ENCODE measurements at regions not wholly inside any gene's neighbourhood (a gene's known extent, or its start where the extent isn't known, plus 50 kb on each side); places are given as distances from the start of the nearest gene placed in this dataset.

DNA sequence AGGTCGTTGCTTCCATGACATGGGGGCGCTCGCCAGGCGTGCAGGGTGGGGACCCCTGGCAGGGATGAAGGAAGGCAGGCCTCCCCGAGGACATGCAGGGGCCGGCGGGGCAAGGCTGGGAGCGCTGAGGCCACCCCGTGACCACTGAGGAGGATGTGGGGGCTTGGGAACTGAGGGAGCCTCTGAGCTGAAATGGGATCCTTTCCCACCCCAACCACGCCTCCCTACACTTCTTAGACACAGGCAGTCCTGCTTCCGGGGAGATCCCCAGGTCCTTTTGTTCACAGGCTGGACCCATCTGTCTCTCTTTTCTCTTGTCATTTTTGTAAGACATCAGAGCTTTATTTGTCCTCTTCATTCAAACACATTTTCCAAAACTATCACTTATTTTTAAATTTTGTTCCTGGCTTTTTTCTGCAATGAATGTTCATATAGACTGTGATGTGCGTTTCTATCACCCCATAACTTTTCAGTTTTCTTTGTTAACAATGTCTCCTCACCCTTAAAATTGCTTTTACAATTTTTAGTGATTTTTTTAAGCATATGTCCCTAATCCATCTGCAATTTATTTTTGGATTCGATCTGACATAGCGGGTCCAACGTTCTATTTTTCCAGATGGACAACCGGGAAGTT, 156.7 kb upstream of the BACE2 start:
- no peaks in the 10 kb centered on the region for H3K9me3 Mint-ChIP-seq
- DNase-seq (ENCODE audit: low spot score in 2 of 2): no peak
- no peak overlapping the region for H3K4me3 Mint-ChIP-seq
- no peak for ATAC-seq
- no peaks in the 10 kb centered on the region for H3K36me3 Mint-ChIP-seq
- no peak overlapping the region for H3K27ac Mint-ChIP-seq
- H3K4me1 Mint-ChIP-seq: no peaks in the 10 kb centered on the region

DNA sequence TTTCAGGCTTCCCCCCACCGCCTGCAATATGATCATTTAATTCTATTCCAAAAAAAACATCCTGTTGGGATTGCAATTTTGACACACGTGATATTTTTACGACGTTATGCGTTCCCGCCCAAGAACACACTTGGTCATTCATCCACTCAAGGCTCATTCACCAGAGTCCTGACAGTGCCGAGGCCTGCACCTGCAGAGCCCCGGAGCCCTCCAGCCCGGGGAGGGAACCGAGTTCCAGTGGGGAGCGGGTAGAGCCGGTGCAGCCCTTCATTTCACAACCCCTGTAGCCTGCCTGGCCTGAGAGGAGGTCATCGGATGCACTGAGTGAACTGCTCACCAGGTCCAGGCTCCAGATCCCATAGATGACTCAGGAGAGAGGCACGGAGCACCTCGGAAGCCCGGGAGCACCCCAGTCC, 156.0 kb upstream of the BACE2 start:
- no peaks in the 10 kb centered on the region for H3K36me3 Mint-ChIP-seq
- no peak for DNase-seq (ENCODE audit: low spot score in 2 of 2)
- H3K9me3 Mint-ChIP-seq: no peaks in the 10 kb centered on the region

DNA sequence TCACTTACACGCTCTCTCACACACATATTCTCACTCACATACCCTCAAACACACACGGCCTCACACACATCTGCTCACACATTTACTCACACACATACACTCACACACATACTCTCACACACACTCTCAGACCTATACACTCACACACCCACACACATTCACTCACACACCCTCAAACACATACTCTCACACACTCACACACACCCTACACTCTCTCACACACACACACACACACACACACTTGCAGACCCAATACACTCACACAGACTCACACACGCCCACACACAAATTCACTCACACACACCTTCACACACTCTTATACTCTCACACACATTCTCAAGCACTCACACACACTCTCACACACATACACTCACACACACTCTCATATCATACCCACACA, 155.5 kb upstream of the BACE2 start:
- ATAC-seq (no peak), DNase-seq (ENCODE audit: low spot score in 2 of 2) (no peak)
- Mint-ChIP-seq H3K36me3 (no peaks in the 10 kb centered on the region), H3K4me1 (no peaks in the 10 kb centered on the region), H3K27ac (no peak overlapping the region), H3K4me3 (no peak overlapping the region), H3K9me3 (no peaks in the 10 kb centered on the region)

More for the DNA sequence above, 156.0 kb upstream of the BACE2 start:
- H3K4me3 Mint-ChIP-seq: no peak overlapping the region
- ATAC-seq: no peak
- H3K4me1 Mint-ChIP-seq: no peaks in the 10 kb centered on the region
- no peak overlapping the region for H3K27ac Mint-ChIP-seq

DNA sequence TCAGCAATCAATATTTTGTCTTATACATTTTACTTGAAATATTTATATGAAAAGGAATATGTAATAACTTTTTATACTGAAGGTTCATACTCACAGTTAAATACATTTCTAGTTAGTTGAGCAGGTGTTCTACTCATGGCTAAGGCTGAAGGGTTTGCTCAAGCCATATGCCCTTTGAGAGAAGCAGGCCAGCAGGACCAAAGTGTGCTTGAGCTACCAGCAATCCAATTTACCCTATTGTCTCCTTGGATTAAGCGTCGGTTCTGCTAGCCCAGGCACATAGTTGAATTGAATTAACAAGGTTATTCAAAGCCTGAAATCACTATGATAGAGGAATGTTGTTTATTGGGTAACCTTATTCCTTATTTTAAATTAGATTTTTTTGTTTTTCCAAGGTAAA, 151.5 kb upstream of the BACE2 start:
- no peak overlapping the region for H3K27ac Mint-ChIP-seq
- H3K9me3 Mint-ChIP-seq: peaks cover 3% of the 10 kb centered on the region
- no peak for ATAC-seq

DNA sequence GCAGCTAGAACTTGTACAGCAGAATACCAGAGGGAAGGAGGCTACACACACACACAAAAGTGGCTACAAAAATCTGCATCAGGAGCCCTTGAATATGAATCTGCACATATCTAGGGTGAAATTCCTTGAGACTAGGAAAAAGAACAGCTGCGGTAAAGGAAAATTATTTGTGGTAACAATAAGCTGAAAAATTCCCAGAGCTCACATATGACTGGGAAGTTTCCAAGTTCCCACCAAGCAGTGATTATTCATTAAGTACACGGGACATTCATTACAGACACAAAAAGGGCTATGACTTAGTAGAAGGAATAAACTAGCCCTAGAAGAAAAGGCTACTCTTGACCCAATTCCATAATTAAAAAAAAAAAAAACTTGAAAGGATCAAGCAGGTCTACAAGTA, 149.5 kb upstream of the BACE2 start:
- Mint-ChIP-seq H3K36me3 (no peaks in the 10 kb centered on the region), H3K4me3 (no peak overlapping the region), H3K4me1 (no peaks in the 10 kb centered on the region), H3K9me3 (peaks cover 3% of the 10 kb centered on the region), H3K27ac (no peak overlapping the region)
- DNase-seq (ENCODE audit: low spot score in 2 of 2) (no peak), ATAC-seq (no peak)

More for the DNA sequence above, 151.5 kb upstream of the BACE2 start:
- H3K4me3 Mint-ChIP-seq: no peak overlapping the region
- no peaks in the 10 kb centered on the region for H3K36me3 Mint-ChIP-seq
- DNase-seq (ENCODE audit: low spot score in 2 of 2): no peak
- no peaks in the 10 kb centered on the region for H3K4me1 Mint-ChIP-seq

DNA sequence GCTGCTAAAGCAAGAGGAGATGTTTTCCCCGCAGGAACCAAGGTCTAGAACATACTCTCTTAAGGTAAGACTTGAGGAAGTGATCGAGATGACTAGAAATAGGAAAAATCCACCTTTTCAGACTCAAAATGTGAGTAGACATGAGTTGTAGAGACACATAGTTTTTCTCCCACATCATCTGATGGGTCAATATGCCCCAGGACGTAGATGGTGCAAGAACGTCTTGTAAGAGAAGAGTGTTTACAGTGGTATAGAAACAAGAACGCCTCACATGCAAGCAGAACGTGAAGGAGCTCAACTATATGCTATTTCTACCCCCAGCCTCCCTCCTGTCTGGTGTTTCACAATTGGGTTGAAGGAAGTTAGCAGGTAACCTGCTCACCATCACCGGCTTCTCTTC, 144.0 kb upstream of the BACE2 start:
- Mint-ChIP-seq H3K36me3 (no peaks in the 10 kb centered on the region), H3K4me3 (no peak overlapping the region), H3K4me1 (no peaks in the 10 kb centered on the region), H3K27ac (no peak overlapping the region), H3K9me3 (peaks cover 8% of the 10 kb centered on the region)
- ATAC-seq (no peak), DNase-seq (ENCODE audit: low spot score in 2 of 2) (no peak)

DNA sequence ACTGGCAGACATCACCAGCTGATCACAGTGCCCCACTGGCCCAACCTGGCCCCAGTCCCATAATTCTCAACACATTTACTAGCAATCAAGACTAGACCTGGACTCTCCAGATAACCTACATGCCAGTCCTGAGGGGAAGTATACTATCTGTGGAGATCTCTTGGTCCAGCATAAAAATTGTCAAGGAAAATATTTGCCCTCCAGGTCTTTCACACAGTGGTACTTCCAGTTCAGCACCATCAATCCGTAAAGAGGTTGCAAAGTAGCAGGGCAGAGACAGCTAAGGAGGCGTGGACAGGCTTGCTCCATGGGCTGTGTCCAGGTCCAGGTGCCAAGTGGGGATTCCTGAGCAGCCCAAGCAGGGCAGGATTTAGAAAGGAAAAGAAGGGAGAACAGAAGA, 143.6 kb upstream of the BACE2 start:
- no peak overlapping the region for H3K27ac Mint-ChIP-seq
- H3K9me3 Mint-ChIP-seq: peaks cover 8% of the 10 kb centered on the region
- ATAC-seq (no peak), DNase-seq (ENCODE audit: low spot score in 2 of 2) (no peak)
- H3K4me3 Mint-ChIP-seq: no peak overlapping the region
- no peaks in the 10 kb centered on the region for H3K36me3 Mint-ChIP-seq
- no peaks in the 10 kb centered on the region for H3K4me1 Mint-ChIP-seq

DNA sequence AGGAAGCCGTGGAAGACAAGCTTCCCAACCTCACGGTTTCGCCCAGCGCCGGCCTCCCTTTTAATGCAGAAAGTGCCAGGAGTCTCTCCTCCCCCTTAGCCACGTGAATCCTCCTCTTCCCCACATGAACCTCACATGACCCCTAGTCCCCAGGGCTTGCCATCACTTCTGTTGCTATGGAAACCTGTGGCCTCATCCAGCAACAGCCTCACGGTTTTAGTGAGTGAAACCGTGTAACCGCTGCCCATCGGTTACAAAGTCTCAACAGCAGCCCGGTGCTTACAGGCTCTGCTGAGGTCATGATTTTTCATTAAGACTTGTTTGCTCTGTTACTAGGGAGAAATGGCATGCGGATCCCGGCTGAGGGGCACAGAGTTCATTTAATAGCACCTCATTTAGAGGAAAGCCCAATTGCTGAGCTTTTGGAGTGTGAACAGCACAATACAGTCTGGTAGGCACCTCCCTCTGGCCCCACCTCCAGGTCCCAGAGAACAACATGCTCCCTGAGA, 143.2 kb upstream of the BACE2 start:
- Mint-ChIP-seq H3K4me3 (no peak overlapping the region), H3K36me3 (no peaks in the 10 kb centered on the region), H3K27ac (no peak overlapping the region), H3K4me1 (no peaks in the 10 kb centered on the region), H3K9me3 (peaks cover 8% of the 10 kb centered on the region)
- DNase-seq (ENCODE audit: low spot score in 2 of 2) (no peak), ATAC-seq (no peak)

DNA sequence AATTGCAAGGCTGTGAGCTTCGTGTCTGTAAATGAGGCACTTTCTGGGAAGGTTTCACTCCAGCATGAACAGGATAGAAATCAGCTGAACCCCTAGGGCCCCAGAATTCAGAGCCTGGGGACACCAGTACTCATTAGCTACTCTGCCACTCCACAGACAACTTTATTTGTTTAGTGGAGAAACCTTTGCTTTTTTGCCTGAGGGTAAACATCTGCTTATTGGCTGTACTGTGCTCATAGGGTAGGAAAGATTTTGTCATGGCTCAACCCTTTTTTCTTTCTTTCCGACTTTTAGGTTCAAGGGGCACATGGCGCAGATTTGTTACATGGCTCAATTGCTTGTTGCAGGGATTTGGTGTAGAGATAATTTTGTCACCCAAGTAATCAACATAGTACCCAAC, 138.4 kb upstream of the BACE2 start:
- no peaks in the 10 kb centered on the region for H3K4me1 Mint-ChIP-seq
- no peak overlapping the region for H3K4me3 Mint-ChIP-seq

DNA sequence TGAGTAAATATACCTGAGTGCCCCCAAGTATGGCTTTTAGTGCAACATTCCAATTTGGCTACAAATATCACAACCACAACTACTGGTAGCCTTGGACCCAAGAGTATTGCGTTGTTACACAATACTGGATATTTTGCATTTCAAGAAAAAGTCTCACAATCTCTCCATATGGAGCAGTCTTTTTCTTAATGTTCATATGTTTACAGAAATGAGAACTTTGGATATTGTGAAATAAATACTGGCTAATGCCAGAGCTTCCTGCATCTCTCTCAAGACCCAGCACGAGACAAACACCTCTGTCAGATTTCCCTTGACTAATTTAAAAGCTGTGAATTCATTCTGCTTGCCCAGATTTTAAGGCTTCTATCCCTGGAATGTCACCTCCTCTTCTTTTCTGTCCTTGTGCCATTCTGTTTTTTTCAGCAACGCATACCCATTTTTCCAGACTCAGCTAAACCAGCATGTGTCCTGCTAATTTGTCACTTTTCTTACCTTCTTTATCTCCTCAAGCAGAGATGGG, 136.2 kb upstream of the BACE2 start:
- Mint-ChIP-seq H3K4me1 (no peaks in the 10 kb centered on the region), H3K36me3 (no peaks in the 10 kb centered on the region), H3K9me3 (peaks cover 5% of the 10 kb centered on the region), H3K27ac (no peak overlapping the region), H3K4me3 (no peak overlapping the region)
- DNase-seq (ENCODE audit: low spot score in 2 of 2) (no peak), ATAC-seq (no peak)

More for the DNA sequence above, 138.4 kb upstream of the BACE2 start:
- Mint-ChIP-seq H3K36me3 (no peaks in the 10 kb centered on the region), H3K27ac (no peak overlapping the region), H3K9me3 (peaks cover 5% of the 10 kb centered on the region)
- DNase-seq (ENCODE audit: low spot score in 2 of 2) (no peak), ATAC-seq (no peak)

DNA sequence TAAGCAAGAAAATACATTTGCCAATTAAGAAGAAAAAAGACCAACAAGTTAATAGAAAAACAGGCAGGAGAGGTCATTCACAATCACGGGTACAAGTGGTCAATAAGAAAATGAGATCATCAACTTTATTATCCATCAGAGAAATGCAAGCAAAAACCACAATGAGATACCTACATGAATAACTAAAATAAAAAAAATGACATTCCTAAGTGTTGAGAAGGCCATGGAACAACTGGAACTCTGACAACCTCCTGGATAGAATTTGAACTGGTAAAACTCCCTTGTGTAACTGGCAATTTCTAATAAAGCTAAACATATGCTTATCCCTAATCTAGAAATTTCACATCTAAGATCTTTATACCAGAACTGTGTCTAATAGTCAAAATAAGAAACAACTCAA, 135.4 kb upstream of the BACE2 start:
- DNase-seq (ENCODE audit: low spot score in 2 of 2): no peak
- Mint-ChIP-seq H3K4me3 (no peak overlapping the region), H3K9me3 (peaks cover under 1% of the 10 kb centered on the region), H3K27ac (no peak overlapping the region), H3K36me3 (no peaks in the 10 kb centered on the region), H3K4me1 (no peaks in the 10 kb centered on the region)
- ATAC-seq: no peak

DNA sequence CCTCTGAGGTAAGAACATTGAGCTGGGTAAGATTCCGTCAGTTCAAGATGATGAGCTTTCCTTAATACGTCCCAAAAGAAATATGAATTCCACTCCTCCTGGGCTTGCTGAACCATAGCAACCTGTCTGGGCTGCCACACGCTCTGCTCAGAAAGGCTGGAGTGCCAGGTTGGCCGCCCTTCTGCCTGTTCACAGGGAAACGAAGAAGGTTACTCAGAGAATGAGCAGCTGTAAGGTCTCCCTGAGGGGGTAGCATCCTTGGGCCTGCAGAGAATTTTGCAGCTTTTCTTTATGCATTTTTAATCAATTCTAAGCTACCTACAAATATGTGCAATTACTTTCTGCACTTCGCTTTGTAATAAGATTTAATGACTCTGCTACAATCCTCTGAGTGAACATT, 130.7 kb upstream of the BACE2 start:
- H3K4me1 Mint-ChIP-seq: no peaks in the 10 kb centered on the region
- H3K27ac Mint-ChIP-seq: no peak overlapping the region
- DNase-seq (ENCODE audit: low spot score in 2 of 2): no peak
- no peak for ATAC-seq
- no peaks in the 10 kb centered on the region for H3K36me3 Mint-ChIP-seq
- no peaks in the 10 kb centered on the region for H3K9me3 Mint-ChIP-seq
- no peak overlapping the region for H3K4me3 Mint-ChIP-seq

DNA sequence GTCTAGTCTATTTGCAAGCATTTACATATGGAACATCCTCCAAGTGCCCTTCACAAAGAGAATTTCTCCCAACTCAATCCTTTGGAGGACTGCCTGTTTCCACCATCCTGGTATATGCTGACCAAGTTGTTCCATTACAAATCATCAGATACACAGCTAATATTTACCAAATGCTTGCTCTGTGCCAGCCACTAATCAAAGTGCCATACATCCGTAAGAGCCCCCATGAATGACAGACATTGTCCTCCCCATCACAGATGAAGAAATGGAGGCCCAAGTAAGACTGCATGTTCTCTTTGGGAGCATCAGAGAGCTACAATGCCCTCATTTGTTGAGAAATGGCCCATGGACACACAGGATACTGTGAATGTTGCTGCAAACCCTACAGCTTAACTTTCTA, 130.0 kb upstream of the BACE2 start:
- H3K4me3 Mint-ChIP-seq: no peak overlapping the region
- no peak for DNase-seq (ENCODE audit: low spot score in 2 of 2)
- H3K4me1 Mint-ChIP-seq: no peaks in the 10 kb centered on the region
- H3K9me3 Mint-ChIP-seq: no peaks in the 10 kb centered on the region
- H3K27ac Mint-ChIP-seq: no peak overlapping the region
- no peak for ATAC-seq
- no peaks in the 10 kb centered on the region for H3K36me3 Mint-ChIP-seq

DNA sequence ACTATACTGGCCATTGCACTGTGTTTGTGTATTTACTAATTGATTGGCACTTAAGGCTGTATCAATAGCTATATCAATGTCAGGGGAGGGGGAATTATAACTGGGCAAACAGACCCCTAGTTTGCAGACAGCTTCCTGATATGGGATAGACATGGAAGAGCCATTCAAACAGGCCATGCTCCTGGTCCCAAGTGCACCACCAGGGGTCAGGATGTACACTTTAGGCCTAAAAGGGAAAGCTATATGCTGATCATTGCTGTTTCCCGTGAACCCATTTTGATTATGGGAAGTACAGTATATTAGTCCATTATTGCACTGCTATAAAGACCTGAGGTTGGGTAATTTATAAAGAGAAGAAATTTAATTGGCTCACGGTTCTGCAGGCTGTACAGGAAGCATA, 124.9 kb upstream of the BACE2 start:
- H3K9me3 Mint-ChIP-seq: no peaks in the 10 kb centered on the region
- no peaks in the 10 kb centered on the region for H3K36me3 Mint-ChIP-seq
- ATAC-seq (no peak), DNase-seq (ENCODE audit: low spot score in 2 of 2) (no peak)
- no peak overlapping the region for H3K27ac Mint-ChIP-seq
- no peak overlapping the region for H3K4me3 Mint-ChIP-seq
- no peaks in the 10 kb centered on the region for H3K4me1 Mint-ChIP-seq

DNA sequence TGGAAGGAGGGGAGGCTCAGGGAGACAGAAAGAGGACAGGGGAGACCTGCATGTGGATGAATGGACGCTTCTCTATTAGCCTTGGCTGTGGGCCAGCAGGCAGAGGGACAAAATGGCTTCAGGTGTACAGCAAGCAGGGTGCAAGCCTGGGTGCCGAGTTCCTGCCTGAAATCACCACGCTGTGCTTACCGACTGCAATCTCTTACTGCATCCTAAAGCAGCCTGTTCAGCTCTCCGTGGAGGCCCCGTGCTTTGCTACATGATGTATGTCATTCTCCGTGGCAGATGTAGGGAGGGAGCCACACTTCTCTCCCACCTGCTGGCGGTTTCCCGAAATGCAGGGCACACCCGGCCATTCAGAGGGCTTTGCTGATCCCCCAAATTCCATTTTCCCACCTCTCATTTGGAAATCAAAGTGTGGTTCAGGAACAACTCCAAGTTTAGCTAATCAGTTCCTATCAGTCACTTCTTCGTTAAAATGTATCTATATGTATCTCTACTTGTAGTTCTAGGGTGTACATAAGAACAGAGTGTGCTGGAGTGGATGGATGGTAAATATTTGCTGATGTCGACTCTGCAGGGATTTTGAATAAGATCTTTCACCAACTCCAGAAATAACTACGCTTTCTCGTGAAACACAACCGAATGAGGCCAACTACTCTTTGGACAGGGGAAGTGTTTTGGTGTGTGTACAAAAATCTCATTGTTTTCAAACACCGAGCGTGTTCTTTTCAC, 122.3 kb upstream of the BACE2 start:
- no peaks in the 10 kb centered on the region for H3K9me3 Mint-ChIP-seq

DNA sequence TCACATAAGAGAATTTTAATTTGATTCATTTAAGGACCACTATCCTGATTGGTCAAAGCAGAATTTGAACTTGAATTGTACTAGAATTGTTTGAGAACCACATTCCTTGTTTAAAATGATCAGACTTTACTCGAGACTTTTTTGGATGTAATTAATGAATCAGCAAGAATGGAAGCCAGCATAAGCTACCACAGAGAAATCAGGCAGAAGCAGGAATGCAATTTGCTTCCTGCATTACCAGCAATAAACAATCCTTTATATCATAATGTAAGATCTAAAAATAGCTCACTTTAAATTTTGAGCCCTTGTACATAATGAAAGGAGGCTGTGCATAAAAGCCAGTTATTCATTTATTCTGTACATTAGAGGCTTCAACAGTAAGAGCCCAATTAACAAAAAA, 119.8 kb upstream of the BACE2 start:
- DNase-seq (ENCODE audit: low spot score in 2 of 2) (no peak), ATAC-seq (no peak)
- H3K9me3 Mint-ChIP-seq: no peaks in the 10 kb centered on the region
- H3K36me3 Mint-ChIP-seq: no peaks in the 10 kb centered on the region
- no peak overlapping the region for H3K27ac Mint-ChIP-seq
- H3K4me3 Mint-ChIP-seq: no peak overlapping the region
- H3K4me1 Mint-ChIP-seq: no peaks in the 10 kb centered on the region

More for the DNA sequence above, 122.3 kb upstream of the BACE2 start:
- Mint-ChIP-seq H3K4me1 (no peaks in the 10 kb centered on the region), H3K4me3 (no peak overlapping the region), H3K27ac (no peak overlapping the region), H3K36me3 (no peaks in the 10 kb centered on the region)
- DNase-seq (ENCODE audit: low spot score in 2 of 2) (no peak), ATAC-seq (no peak)

All from stimulated activated effector memory CD8-positive, alpha-beta T cell treated with anti-CD3 and anti-CD28 coated beads, Interleukin-12 subunit alpha, Interleukin-12 subunit beta, amount 100 ng/mL, for 72 hours (primary cell).